Mucosa of rectum (tissue), 2 donors: ENCODE measurements at regions not wholly inside any gene's neighbourhood (a gene's known extent, or its start where the extent isn't known, plus 50 kb on each side); places are given as distances from the start of the nearest gene placed in this dataset.

Experiments used
- H3K27ac ChIP-seq, 2 donors: one replicate each; pipeline ENCODE4 v1.7.0; 2013; ENCODE audit warnings: inconsistent platforms in 2 of 2, low read depth in 2 of 2, low read length in 2 of 2
- H3K27me3 ChIP-seq, 2 donors: one replicate each; pipeline ENCODE4 v1.7.0; 2013; ENCODE audit warnings: low read length in 2 of 2; ENCODE audit not compliant: control insufficient read depth in 2 of 2, insufficient read depth in 2 of 2
- H3K36me3 ChIP-seq, 2 donors: one replicate each; pipeline ENCODE4 v1.7.0; 2013; ENCODE audit warnings: low read length in 2 of 2; ENCODE audit not compliant: control insufficient read depth in 2 of 2, insufficient read depth in 2 of 2
- H3K4me1 ChIP-seq, 2 donors: one replicate each; pipeline ENCODE4 v1.7.0; 2013; ENCODE audit warnings: low read length in 2 of 2, mild to moderate bottlenecking in 1 of 2; ENCODE audit not compliant: control insufficient read depth in 2 of 2, insufficient read depth in 2 of 2
- H3K4me3 ChIP-seq, 2 donors: one replicate each; pipeline ENCODE4 v1.7.0; 2013; ENCODE audit warnings: low read length in 2 of 2
- H3K9ac ChIP-seq, 2 donors: one replicate each; pipeline ENCODE4 v1.7.0; 2013; ENCODE audit warnings: low read length in 2 of 2, low read depth in 1 of 2, mild to moderate bottlenecking in 1 of 2
- H3K9me3 ChIP-seq, 2 donors: one replicate each; pipeline ENCODE4 v1.7.0; 2013; ENCODE audit warnings: low read length in 2 of 2; ENCODE audit not compliant: control insufficient read depth in 2 of 2
- donor health status: healthy.
- donor health status: Normal muscosa, but diverticular disease.

DNA sequence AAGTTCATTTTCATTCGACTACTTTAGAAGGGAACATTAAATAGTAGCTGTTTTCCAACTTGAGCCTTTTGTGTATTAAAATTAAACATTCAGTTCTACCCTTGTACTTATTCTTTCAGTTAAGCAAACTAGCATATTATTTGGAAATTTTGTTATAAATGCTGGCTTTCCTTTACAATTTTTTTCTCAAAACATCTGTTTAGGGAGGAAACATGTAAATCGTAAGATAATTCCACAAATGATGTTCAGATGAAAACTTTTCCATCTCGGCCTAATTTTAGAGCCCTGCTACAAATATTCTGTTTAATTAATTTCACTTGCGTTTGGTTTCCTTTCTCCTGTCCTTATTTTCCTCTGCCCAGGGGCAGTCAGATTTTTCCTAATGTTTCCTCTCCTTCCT is 476.2 kb upstream of the RGMA start:
- Histone ChIP-seq H3K36me3 (no peaks in the 10 kb centered on the region), H3K27me3 (no peaks in the 10 kb centered on the region), H3K9me3 (no peaks in the 10 kb centered on the region), H3K4me3 (no peak overlapping the region), H3K9ac (no peak overlapping the region), H3K4me1 (no peaks in the 10 kb centered on the region), H3K27ac (no peak overlapping the region)

DNA sequence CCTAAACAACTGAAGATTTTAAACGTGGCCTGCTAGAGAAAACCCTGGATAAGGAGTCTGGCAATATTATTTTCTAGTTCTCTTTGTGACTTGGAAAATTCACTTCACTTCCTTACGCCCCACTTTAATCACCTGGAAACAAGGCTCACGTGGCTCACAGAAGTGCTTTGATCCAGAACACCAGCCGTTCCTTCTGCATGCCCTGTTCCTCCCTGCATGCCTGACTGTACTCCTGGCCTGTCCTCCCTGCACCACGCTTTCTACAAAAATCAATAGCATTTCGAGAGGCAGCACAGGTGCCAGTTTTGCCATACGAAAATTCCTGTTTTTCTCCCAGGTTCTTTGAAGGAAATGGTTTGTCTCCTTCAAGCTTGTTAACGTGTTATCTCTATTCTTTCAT is 474.2 kb upstream of the RGMA start:
- H3K4me1 ChIP-seq: no peaks in the 10 kb centered on the region
- no peak overlapping the region for H3K9ac ChIP-seq
- H3K27me3 ChIP-seq: no peaks in the 10 kb centered on the region
- no peaks in the 10 kb centered on the region for H3K36me3 ChIP-seq
- no peak overlapping the region for H3K4me3 ChIP-seq
- no peaks in the 10 kb centered on the region for H3K9me3 ChIP-seq
- no peak overlapping the region for H3K27ac ChIP-seq

DNA sequence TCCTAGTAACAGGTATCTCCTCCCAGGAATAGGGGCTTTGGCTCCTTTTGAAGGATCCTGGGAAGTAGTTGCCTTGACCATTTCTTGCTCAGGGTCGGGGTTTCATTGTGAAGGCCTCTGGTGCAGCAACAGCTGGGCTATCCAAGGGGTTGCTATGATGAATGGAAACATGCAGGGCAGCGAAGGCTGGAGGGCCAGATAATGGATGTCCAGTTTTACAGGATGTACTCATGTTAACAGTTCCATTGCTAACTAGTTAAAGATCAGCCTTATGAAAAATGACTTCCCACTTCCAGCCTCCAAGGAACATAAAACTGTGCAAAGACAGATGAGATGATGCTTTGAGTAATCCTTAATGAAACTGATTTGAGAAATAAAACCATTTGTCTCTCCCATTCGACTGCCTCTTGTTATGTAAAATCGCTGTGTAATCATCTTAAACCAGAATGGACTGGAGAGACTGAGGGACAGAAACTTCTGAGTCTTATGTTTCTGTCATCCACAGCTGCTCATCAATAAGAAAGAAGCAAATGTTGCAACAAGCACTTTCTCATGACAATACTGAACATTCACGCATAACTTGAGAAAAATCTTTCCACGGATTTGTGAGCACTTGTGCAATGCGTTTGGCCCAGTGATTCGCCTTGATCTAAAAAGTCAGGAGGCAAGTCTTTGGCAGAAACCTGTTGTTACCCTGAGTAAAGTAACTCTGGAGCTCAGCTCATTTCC is 473.5 kb upstream of the RGMA start:
- H3K36me3 ChIP-seq: no peaks in the 10 kb centered on the region

DNA sequence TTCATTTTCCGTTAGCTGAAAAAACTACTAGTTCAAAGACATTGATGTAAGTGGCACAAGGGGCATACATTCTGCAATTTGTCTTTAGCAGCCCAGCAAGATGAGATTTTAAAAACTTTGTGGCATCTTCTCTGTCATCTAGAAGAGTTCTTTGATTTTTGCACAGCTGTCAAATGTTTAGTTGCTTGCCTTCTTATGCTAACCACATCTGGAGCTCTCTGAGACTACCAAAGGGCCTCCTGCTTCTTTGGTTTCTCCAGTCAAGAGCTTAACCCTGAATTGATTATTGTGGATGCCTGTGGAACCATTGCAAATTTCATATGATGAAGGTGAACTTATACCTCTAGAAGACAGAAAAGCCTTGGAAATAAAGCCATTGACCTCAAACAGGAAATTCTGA is 468.7 kb upstream of the RGMA start:
- Histone ChIP-seq H3K4me3 (no peak overlapping the region), H3K36me3 (no peaks in the 10 kb centered on the region), H3K27me3 (no peaks in the 10 kb centered on the region), H3K9me3 (no peaks in the 10 kb centered on the region), H3K9ac (no peak overlapping the region), H3K4me1 (no peaks in the 10 kb centered on the region), H3K27ac (no peak overlapping the region)

More for the DNA sequence above, 473.5 kb upstream of the RGMA start:
- no peak overlapping the region for H3K9ac ChIP-seq
- no peaks in the 10 kb centered on the region for H3K4me1 ChIP-seq
- no peak overlapping the region for H3K4me3 ChIP-seq
- no peaks in the 10 kb centered on the region for H3K9me3 ChIP-seq
- no peak overlapping the region for H3K27ac ChIP-seq
- no peaks in the 10 kb centered on the region for H3K27me3 ChIP-seq

DNA sequence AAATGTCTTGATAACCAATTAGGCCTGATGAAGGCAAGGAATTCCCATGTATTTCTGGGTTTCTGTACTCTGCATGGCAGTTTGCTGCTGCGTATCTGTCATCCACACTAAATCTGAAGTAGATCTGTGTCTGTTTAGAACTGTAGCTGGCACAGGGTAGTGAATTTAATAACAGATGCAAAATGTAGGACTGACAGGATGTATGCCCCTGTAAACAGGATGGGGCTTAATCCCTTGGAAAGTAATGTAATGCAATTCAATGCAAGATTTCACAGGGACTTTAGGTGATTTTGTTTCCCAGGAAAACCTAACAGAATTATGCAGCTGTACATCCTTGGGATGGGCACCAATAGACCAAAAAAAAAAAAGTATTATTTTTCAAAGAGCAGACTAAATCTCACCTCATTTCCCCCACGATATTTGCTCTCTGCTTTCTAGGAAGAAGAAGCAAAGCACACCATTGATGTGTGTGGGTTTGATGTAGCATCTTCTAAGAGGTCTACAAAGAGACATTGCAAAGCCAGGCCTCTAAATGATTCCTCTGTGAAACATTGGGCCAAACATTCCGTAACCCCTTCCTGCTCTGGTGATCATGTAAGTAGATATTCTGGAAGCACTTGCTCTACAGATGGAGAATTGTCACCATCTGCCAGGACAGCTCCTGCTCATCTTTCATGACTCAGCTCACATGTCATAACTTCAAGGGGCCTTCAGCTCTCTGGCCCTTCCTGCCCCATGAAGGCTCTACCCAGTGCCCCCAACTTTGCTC is 464.3 kb upstream of the RGMA start:
- Histone ChIP-seq H3K9ac (no peak overlapping the region), H3K27ac (no peak overlapping the region), H3K9me3 (no peaks in the 10 kb centered on the region), H3K4me3 (no peak overlapping the region), H3K4me1 (no peaks in the 10 kb centered on the region), H3K27me3 (no peaks in the 10 kb centered on the region), H3K36me3 (no peaks in the 10 kb centered on the region)

DNA sequence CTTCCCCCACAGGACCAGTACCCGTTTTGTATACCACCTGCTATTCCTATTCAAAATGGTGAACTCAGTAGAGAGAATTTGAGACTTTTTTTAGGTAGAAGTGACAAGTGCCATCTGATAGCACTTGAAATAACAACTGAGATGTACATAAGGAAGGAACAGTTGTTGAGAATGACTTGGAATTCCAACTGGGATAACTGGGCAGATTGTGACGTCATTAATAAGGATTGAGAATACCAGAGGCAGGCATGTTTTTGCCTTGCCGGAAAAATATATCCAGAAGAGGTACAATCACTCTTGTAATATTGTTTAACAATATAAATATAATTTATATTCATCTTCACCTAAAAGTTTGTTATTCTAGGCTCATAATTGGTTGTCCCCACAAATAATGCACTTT is 454.1 kb upstream of the RGMA start:
- Histone ChIP-seq H3K36me3 (no peaks in the 10 kb centered on the region), H3K27ac (no peak overlapping the region), H3K4me1 (no peaks in the 10 kb centered on the region), H3K9ac (no peak overlapping the region), H3K4me3 (no peak overlapping the region), H3K9me3 (no peaks in the 10 kb centered on the region), H3K27me3 (no peaks in the 10 kb centered on the region)

DNA sequence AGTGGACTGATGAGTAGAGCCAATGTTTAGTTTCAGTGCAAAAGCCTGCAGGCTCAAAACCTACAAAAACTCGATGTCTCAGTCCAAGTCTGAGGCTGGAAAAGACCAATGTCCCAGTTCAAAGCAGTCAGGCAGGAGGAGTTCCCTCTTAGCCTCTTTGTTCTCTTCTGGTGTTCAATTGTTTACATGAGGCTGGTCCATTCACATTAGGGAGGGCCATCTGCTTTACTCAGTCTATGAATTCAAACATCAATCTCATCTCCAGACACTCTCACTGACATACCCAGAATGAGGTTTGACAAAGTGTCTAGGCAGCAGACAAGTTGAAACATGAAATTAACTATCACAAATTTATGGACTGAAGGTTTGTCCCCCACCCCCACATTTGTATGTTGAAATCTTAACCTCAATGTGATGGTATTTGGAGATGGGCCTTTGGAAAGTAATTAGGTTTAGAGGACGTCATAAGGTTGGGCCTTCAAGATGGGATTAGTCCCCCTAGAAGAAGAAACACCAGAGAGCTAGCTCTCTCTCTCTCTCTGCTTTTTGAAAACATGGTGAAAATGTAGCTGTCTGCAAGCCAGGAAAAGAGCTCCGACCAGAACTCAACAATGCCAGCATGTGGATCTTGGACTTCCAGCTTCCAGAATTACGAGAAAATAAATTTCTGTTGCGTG is 438.5 kb upstream of the RGMA start:
- Histone ChIP-seq H3K27ac (no peak overlapping the region), H3K9ac (no peak overlapping the region), H3K36me3 (no peaks in the 10 kb centered on the region), H3K9me3 (no peaks in the 10 kb centered on the region), H3K4me3 (no peak overlapping the region), H3K4me1 (no peaks in the 10 kb centered on the region), H3K27me3 (no peaks in the 10 kb centered on the region)

DNA sequence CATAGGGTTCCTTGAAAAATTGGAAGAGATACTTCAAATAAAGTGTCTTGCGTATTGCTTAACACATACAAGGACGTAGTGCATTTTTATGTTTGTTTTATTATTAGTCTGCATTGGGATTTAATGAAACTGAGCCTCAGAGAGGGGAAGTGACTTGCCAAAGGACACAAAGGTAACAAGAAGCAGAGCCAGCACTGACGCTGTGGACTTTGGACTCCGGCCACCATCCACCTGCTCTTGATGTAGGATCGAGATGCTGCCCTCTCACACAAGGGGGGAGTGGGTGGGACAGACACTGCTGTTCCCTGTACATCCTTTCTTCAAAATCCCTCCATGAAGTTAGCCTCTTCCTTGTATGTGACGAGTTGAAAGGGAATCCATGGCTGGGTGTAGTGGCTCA is 435.4 kb upstream of the RGMA start:
- Histone ChIP-seq H3K9ac (no peak overlapping the region), H3K4me1 (no peaks in the 10 kb centered on the region), H3K36me3 (no peaks in the 10 kb centered on the region), H3K9me3 (no peaks in the 10 kb centered on the region), H3K4me3 (no peak overlapping the region), H3K27ac (no peak overlapping the region), H3K27me3 (no peaks in the 10 kb centered on the region)

DNA sequence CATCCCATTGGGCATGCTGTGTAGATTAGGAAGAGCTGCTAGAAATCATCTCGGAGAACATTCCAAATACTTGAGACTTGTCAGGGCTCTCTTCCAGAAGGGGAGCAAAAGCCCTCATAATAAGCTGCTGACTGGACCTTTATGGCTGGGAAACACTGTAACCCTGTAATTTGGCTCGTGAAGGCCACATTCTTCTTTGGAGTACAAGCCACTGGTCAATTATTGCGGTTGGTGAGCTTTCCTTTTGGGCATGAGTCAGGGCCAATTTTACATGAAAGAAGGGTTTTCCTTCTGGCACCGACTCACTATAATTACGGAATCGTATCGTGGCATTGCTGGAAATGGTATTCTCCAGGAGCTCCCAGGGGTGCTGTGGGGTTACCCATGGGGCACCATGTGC is 434.5 kb upstream of the RGMA start:
- Histone ChIP-seq H3K4me3 (no peak overlapping the region), H3K27ac (no peak overlapping the region), H3K36me3 (no peaks in the 10 kb centered on the region), H3K4me1 (no peaks in the 10 kb centered on the region), H3K27me3 (no peaks in the 10 kb centered on the region), H3K9ac (no peak overlapping the region), H3K9me3 (no peaks in the 10 kb centered on the region)

DNA sequence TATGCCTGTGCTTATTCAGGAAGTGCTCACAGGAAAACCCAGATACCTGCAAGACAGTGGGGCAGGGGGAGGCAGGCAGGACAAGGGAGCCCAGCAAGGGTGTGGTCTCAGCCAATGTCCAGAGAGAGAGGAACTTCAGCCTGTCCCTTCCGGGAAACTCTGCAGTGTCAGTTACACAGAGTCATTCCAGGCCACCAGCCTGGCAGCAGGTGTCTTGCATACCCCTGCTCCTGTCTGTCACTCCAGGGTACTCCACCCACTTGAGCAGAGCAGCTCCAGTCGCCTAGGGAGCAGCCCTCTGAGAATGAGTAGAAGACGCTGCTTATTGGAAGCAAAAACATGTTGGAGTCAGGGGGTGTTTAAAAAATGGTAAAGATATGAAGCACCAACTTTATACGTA is 431.2 kb upstream of the RGMA start:
- Histone ChIP-seq H3K27ac (no peak overlapping the region), H3K36me3 (no peaks in the 10 kb centered on the region), H3K4me3 (no peak overlapping the region), H3K4me1 (no peaks in the 10 kb centered on the region), H3K9ac (no peak overlapping the region), H3K9me3 (no peaks in the 10 kb centered on the region), H3K27me3 (no peaks in the 10 kb centered on the region)
